ENCODE measurements at regions not wholly inside any gene's neighbourhood (a gene's known extent, or its start where the extent isn't known, plus 50 kb on each side); places are given as distances from the start of the nearest gene placed in this dataset.
"Not testable (repeated sequence)": the region's sequence is repeated elsewhere in the genome, so short reads cannot be mapped to it uniquely, and the experiment has no call there.

DNA sequence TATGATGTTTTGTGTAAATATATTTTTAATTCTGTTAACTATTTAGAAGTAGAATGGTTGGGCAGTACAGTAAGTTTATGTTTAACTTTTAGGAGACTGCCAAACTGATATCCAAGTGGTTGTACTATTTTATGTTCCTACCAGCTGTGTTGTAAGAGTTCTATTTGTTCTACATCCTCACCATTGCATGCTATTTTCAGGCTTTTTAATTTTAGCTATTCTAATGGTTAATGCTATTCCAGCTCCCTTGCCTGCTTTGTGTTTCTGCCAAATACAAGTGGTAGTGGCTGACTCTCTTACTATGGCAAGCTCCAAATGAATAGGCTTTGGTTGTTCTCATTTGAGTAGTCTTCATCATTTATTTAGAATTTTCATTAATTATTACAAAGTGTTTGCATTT is 476.4 kb downstream of the KIF4B start:
- DNase-seq (ENCODE audit: low read depth in 2 of 3, low spot score in 1 of 3) = no peak

DNA sequence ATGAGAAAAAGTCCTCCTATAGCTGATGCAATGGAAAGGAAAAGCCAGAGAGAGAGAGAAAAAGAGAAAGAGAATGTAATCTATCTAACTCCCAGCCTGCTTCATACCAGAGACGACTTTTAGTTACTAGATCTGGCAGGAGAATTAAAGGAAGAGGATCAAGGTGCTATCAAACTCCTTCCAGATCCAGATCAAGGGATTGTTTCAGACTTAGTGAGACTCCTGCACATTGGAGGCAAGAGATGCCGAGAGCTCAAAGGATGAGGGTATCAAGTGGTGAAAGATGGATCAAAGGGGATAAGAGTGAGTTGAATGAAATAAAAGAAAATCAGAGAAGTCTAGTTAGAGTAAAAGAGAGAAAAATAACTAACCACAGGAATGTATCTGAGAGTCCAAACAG is 478.6 kb downstream of the KIF4B start:
- DNase-seq (ENCODE audit: low read depth in 2 of 3, low spot score in 1 of 3) = no peak

GRCh38 chr5:155504606-155505005 is 491.1 kb downstream of the KIF4B start:
- no peak for DNase-seq (ENCODE audit: low read depth in 2 of 3, low spot score in 1 of 3)

- no peak for DNase-seq (ENCODE audit: low read depth in 2 of 3, low spot score in 1 of 3)
Measured at GRCh38 chr5:155507363-155507762, 493.8 kb downstream of the KIF4B start.

GRCh38 chr5:155508673-155509072 is 495.1 kb downstream of the KIF4B start:
- no peak for DNase-seq (ENCODE audit: low read depth in 2 of 3, low spot score in 1 of 3)

DNA sequence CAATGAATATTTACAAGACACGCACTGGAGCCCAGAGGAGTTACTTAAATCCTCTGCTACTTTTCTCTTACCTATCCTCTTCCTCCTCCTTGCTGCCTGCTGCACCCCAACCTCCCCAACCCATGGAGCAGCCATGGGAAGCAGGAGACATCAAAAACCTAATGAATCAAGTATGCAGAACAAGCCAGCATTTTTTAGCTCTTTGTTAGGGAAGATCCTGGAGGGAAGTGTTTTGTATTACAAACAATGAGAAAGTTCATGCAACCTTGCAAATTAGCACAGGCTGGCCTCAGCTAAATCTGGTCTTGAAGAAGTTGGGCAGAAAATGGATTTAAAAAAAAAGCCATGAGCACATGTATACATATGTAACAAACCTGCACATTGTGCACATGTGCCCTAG is 498.8 kb downstream of the KIF4B start:
- DNase-seq (ENCODE audit: low read depth in 2 of 3, low spot score in 1 of 3) = no peak

DNA sequence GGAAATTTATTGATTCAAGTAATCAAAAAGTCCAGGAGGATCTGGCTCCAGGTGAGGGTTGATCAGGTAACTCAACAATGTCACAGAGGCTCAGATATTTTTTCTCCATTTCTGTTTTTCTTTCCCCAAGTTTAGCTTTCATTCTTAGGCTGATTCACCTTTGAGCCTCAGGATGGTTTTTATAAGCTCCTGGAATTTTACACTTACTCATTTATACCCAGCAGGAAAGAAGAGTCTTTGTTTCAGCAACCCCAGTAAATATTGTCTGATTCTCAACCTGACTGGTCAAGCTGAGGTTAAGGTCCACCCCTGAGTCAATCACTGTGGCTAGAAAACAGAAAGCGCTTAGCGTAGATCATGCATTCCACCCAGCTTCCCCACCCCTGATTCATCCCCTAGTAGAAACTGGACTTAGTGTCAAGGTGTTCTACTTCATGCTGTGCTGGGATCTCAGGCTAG is 500.6 kb downstream of the KIF4B start:
- no peak for DNase-seq (ENCODE audit: low read depth in 2 of 3, low spot score in 1 of 3)

- no peak for DNase-seq (ENCODE audit: low read depth in 2 of 3, low spot score in 1 of 3)
Measured at GRCh38 chr5:155522540-155522939, 509.0 kb downstream of the KIF4B start.

- DNase-seq (ENCODE audit: low read depth in 2 of 3, low spot score in 1 of 3) = no peak
Measured at GRCh38 chr5:155529362-155529761, 515.8 kb downstream of the KIF4B start.

GRCh38 chr5:155530046-155530445 is 516.5 kb downstream of the KIF4B start:
- DNase-seq (ENCODE audit: low read depth in 2 of 3, low spot score in 1 of 3) = no peak

GRCh38 chr5:155532621-155533311 is 519.2 kb downstream of the KIF4B start:
- DNase-seq (ENCODE audit: low read depth in 2 of 3, low spot score in 1 of 3) = no peak

GRCh38 chr5:155540000-155540595 is 526.5 kb downstream of the KIF4B start:
- DNase-seq (ENCODE audit: low read depth in 2 of 3, low spot score in 1 of 3) = no peak

GRCh38 chr5:155546075-155546474 is 532.5 kb downstream of the KIF4B start:
- no peak for DNase-seq (ENCODE audit: low read depth in 2 of 3, low spot score in 1 of 3)

GRCh38 chr5:155554500-155554899 is 540.9 kb downstream of the KIF4B start:
- no peak for DNase-seq (ENCODE audit: low read depth in 2 of 3, low spot score in 1 of 3)

GRCh38 chr5:155556222-155556621 is 542.7 kb downstream of the KIF4B start:
- DNase-seq (ENCODE audit: low read depth in 2 of 3, low spot score in 1 of 3) = no peak

DNA sequence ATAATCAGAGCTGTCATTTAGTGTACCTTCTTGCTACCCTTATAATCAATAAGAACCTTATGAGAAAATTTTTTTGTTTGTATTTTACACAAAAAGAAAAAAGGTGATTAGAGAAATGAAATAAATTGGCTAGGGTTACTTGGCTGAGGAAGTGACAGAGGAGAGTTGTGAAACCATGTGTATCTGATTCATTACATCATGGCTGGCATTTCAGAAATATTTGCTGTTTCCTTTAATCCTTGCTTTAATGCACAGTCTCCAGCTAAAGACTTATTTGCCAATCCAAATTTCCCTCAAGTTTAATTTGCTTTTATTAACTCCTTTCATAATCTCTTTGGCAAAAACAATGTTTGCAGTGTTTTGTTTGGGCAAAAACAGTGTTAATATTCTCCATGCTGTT is 543.1 kb downstream of the KIF4B start:
- no peak for DNase-seq (ENCODE audit: low read depth in 2 of 3, low spot score in 1 of 3)

DNA sequence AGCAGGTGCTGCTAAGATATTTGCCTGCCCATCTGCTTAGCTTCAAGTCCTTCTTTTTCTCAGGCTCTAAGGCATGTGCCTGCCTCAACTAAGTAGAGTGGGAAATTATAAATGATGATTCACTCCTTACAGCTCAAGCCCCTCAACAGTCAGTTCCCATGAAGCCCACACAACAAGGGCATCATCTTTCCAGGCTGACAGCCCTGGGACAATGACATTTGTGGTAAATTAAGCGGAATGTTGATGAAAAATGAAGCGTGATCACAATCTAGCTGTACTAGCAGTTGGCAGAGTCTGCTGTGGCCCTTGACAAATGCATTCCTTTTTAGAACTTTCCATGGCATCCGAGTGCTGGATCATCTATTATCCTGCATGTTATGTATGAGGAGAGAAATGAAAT is 548.6 kb downstream of the KIF4B start:
- DNase-seq (ENCODE audit: low read depth in 2 of 3, low spot score in 1 of 3) = no peak

DNA sequence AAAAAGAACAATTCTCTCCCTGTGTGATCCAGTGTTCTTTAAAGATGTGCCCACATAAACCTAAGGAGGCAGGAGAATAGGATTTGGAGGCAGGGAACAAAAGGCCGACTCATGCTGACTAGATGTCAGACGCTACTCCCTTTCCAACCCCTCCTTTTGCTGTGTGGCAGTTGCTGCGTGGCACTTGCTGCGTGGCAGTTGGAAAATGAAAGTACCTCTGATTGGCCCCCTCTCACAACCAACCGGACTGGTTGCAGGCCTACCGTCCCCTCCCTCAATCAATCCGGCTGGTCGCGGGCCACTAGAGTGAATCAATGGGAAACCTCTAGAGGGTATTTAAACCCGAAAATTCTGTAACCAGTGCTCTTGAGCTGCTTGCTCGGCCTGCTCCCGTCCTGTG is 551.0 kb downstream of the KIF4B start:
- DNase-seq (ENCODE audit: low read depth in 2 of 3, low spot score in 1 of 3) = no peak

GRCh38 chr5:155575861-155576260 is 562.3 kb downstream of the KIF4B start:
- DNase-seq (ENCODE audit: low read depth in 2 of 3, low spot score in 1 of 3) = no peak

DNA sequence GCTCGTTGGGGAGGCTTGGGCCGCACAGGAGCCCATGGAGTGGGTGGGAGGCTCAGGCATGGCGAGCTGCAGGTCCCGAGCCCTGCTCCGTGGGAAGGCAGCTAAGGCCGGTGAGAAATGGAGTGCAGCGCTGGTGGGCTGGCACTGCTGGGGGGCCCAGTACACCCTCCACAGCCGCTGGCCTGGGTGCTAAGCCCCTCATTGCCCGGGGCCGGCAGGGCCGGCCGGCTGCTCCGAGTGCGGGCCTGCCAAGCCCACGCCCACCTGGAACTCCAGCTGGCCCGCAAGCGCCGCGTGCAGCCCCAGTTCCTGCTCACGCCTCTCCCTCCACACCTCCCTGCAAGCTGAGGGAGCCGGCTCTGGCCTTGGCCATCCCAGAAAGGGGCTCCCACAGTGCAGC is 573.3 kb downstream of the KIF4B start:
- not testable (repeated sequence) for DNase-seq (ENCODE audit: low read depth in 2 of 3, low spot score in 1 of 3)

GRCh38 chr5:155587458-155587857 is 573.9 kb downstream of the KIF4B start:
- no peak for DNase-seq (ENCODE audit: low read depth in 2 of 3, low spot score in 1 of 3)

DNA sequence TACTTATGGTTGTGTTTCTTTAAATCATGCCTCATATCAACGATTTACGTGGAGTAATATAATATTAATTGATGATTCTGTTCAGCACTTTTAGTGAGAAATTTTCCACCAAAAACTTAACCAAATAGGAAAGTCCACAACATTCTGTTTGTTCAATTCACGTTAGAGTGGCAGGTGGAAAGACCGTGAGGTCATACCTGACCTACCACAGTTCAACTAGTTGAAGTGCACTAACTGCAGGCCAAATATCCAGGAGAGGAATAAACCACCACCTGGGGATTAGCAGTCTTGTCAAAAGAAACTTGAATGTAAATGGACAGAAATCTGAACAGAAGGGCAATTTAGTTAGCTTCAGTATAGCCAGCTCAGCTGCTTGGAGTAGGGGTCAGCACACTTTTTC is 577.7 kb downstream of the KIF4B start:
- DNase-seq (ENCODE audit: low read depth in 2 of 3, low spot score in 1 of 3) = no peak

DNA sequence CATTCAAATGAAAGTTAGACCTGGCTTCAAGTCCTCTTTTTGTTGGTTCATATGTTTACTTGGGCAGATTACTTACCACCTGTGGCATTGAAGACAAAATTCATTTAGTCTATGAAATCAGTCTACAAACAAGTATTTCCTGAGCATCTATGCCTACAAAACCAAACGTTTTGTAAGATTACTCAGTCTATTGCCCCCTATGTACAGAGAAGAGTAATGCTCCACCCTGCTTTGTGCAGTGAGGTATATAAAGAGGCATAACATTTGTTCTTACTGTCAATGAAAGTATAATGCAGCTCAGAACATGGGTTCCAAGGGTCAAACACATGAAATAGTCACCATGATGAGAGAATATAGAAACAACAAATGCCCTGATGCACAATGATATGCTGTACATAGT is 580.7 kb downstream of the KIF4B start:
- DNase-seq (ENCODE audit: low read depth in 2 of 3, low spot score in 1 of 3) = no peak

Data from stimulated activated CD4-positive, alpha-beta T cell treated with anti-CD3 and anti-CD28 coated beads, Interleukin-12 subunit alpha, Interleukin-12 subunit beta, amount 100 ng/mL, for 48 hours (primary cell).